ENCODE measurements at regions not wholly inside any gene's neighbourhood (a gene's known extent, or its start where the extent isn't known, plus 50 kb on each side); places are given as distances from the start of the nearest gene placed in this dataset.

- TF ChIP-seq EZH2 (IDR thresholded peaks at IDR 0.05; ENCODE audit: insufficient read depth, poor library complexity, severe bottlenecking): no peak
- TF ChIP-seq EZH2phosphoT487 (IDR thresholded peaks at IDR 0.05; ENCODE audit: insufficient read depth, low read depth): no peak
Measured at GRCh38 chr3:152050903-152051302, 177.5 kb downstream of the SUCNR1 start.

All from GM23248 (cell line).